ENCODE measurements at regions not wholly inside any gene's neighbourhood (a gene's known extent, or its start where the extent isn't known, plus 50 kb on each side); places are given as distances from the start of the nearest gene placed in this dataset.

- Histone ChIP-seq H3K9me3 (peaks cover 49% of the 10 kb centered on the region), H3K4me1 (ENCODE audit: low read depth) (no peaks in the 10 kb centered on the region), H3K36me3 (ENCODE audit: low read depth) (no peaks in the 10 kb centered on the region), H3K4me3 (no peak overlapping the region)
- TF ChIP-seq CTCF (IDR thresholded peaks at IDR 0.05): no peak
- intact Hi-C loops (cut with DNase I, micrococcal nuclease): no loop called here
- DNase-seq: no peak
- ATAC-seq: no peak
Observed at GRCh38 chr21:23542097-23542496, 2065.2 kb downstream of the MRPL39 start.

- H3K9me3 ChIP-seq: peaks cover 50% of the 10 kb centered on the region
- no peak for TF ChIP-seq CTCF (IDR thresholded peaks at IDR 0.05)
- H3K4me3 ChIP-seq: no peak overlapping the region
- no peak for ATAC-seq
- no peaks in the 10 kb centered on the region for H3K4me1 ChIP-seq (ENCODE audit: low read depth)
- H3K36me3 ChIP-seq (ENCODE audit: low read depth): no peaks in the 10 kb centered on the region
- intact Hi-C loops (cut with DNase I, micrococcal nuclease): no loop called here
- DNase-seq: no peak
Observed at GRCh38 chr21:23541571-23541970, 2065.7 kb downstream of the MRPL39 start.

GRCh38 chr21:23534850-23535249 is 2072.4 kb downstream of the MRPL39 start:
- intact Hi-C loops (cut with DNase I, micrococcal nuclease): no loop called here
- DNase-seq: no peak
- H3K36me3 ChIP-seq (ENCODE audit: low read depth): no peaks in the 10 kb centered on the region
- peaks cover 51% of the 10 kb centered on the region for H3K9me3 ChIP-seq
- no peak for ATAC-seq
- TF ChIP-seq CTCF (IDR thresholded peaks at IDR 0.05): no peak
- H3K4me1 ChIP-seq (ENCODE audit: low read depth): no peaks in the 10 kb centered on the region
- no peak overlapping the region for H3K4me3 ChIP-seq

- DNase-seq: no peak
- peaks cover 48% of the 10 kb centered on the region for H3K9me3 ChIP-seq
- ATAC-seq: no peak
- no peak for TF ChIP-seq CTCF (IDR thresholded peaks at IDR 0.05)
- intact Hi-C loops (cut with DNase I, micrococcal nuclease): no loop called here
- H3K4me3 ChIP-seq: no peak overlapping the region
- H3K4me1 ChIP-seq (ENCODE audit: low read depth): no peaks in the 10 kb centered on the region
- no peaks in the 10 kb centered on the region for H3K36me3 ChIP-seq (ENCODE audit: low read depth)
Observed at GRCh38 chr21:23531444-23531843, 2075.8 kb downstream of the MRPL39 start.

- Histone ChIP-seq H3K36me3 (ENCODE audit: low read depth) (no peaks in the 10 kb centered on the region), H3K9me3 (peaks cover 27% of the 10 kb centered on the region), H3K4me1 (ENCODE audit: low read depth) (no peaks in the 10 kb centered on the region), H3K4me3 (no peak overlapping the region)
- ATAC-seq (no peak), DNase-seq (no peak)
- no peak for TF ChIP-seq CTCF (IDR thresholded peaks at IDR 0.05)
- intact Hi-C loops (cut with DNase I, micrococcal nuclease): no loop called here
Observed at GRCh38 chr21:23524685-23525084, 2082.6 kb downstream of the MRPL39 start.

GRCh38 chr21:23522751-23523150 is 2084.5 kb downstream of the MRPL39 start:
- no peaks in the 10 kb centered on the region for H3K36me3 ChIP-seq (ENCODE audit: low read depth)
- no peak for TF ChIP-seq CTCF (IDR thresholded peaks at IDR 0.05)
- no peak for DNase-seq
- no peak overlapping the region for H3K4me3 ChIP-seq
- no peaks in the 10 kb centered on the region for H3K4me1 ChIP-seq (ENCODE audit: low read depth)
- H3K9me3 ChIP-seq: peaks cover 28% of the 10 kb centered on the region
- intact Hi-C loops (cut with DNase I, micrococcal nuclease): no loop called here
- no peak for ATAC-seq

Data from mucosa of descending colon (tissue), 3 donors.